Endothelial cell of hepatic sinusoid (primary cell): ENCODE measurements at regions not wholly inside any gene's neighbourhood (a gene's known extent, or its start where the extent isn't known, plus 50 kb on each side); places are given as distances from the start of the nearest gene placed in this dataset.

Experiments used
- in situ Hi-C: cut with HindIII; loops from 2 replicates; pipeline ENCODE4 v1.10.0; 2017; ENCODE audit warnings: low sequenced_read_pairs

DNA sequence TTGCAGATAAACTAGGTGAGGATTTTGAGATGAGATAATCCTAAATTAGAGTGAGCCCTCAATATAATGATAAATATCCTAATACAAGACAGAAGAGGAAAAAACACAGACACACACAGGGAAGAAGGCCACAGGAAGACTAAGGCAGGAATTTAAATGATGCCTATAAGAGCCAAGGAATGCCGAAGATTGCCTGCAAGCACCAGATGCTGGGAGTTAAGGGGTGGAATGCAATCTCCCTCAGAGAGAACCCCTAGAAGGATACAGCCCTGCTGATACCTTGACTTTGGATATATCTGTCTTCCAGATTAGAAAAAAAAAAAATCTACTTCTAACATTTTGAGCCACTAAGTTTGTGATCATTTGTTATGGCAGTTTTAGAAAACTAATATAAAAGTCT is 299.7 kb upstream of the PRMT6 start:
- in situ Hi-C loops = no loop called here

DNA sequence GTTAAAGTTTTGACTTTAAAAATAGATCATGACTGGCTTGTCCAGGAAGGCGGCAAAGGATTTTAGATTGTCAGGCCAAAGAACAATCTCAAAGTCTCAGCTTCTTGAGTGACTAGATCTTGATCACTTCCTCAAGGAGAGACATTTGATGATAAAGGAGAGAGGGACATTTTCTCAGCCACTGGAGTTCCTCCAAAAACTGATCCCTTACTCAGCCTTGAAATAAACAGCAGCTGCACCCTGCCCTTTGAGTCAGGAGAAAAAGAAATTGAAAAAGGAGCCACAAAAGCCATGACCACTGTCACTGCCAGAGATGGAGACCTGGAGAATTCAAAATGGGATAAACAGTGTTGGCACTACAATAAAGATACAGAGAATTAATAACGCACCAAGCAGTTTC is 288.4 kb upstream of the PRMT6 start:
- in situ Hi-C loops = no loop called here

GRCh38 chr1:106768501-106768900 is 288.0 kb upstream of the PRMT6 start:
- in situ Hi-C loops = no loop called here

GRCh38 chr1:106773206-106773605 is 283.3 kb upstream of the PRMT6 start:
- in situ Hi-C loops = no loop called here

- in situ Hi-C loops = no loop called here
Measured at GRCh38 chr1:106780066-106780465, 276.4 kb upstream of the PRMT6 start.

DNA sequence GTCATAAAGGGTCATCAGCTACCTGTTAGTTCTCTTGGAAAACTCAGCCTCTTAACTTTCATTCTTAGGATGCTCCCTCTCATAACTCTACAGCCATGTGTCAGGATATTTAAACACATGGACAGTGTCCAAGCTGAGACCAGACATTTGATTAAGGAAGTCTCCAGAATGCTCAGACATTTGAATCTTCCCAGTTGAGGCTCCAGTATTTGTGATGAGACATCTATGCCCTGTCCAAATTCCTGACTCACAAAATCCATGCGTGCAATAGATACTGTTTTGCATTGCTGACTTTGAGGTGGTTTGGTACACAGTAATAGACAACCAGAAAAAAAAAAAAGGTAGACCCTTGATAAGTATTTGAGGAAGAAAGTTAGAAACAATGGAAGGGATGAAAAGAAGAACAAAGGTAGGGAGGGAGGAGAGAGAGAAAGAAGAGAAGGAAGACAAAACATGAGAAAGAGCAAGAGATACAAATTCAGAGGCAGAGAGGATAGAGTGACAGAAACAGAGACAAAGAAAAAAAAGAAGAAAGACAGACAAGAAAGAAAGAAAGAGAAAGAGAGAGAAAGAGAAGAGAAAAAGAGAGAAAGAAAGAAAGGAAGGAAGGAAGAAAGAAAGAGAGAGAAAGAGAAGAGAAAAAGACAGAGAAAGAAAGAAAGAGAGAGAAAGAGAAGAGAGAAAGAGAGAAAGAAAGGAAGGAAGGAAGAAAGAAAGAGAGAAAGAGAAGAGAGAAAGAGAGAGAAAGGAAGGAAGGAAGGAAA is 275.5 kb upstream of the PRMT6 start:
- in situ Hi-C loops = no loop called here

GRCh38 chr1:106785176-106785575 is 271.3 kb upstream of the PRMT6 start:
- in situ Hi-C loops = no loop called here

GRCh38 chr1:106787520-106787919 is 269.0 kb upstream of the PRMT6 start:
- in situ Hi-C loops = no loop called here

- in situ Hi-C loops = no loop called here
Measured at GRCh38 chr1:106789686-106790085, 266.8 kb upstream of the PRMT6 start.

GRCh38 chr1:106791041-106791440 is 265.4 kb upstream of the PRMT6 start:
- in situ Hi-C loops = no loop called here

- in situ Hi-C loops = no loop called here
Measured at GRCh38 chr1:106793651-106794050, 262.8 kb upstream of the PRMT6 start.

- in situ Hi-C loops = no loop called here
Measured at GRCh38 chr1:106798991-106799390, 257.5 kb upstream of the PRMT6 start.

DNA sequence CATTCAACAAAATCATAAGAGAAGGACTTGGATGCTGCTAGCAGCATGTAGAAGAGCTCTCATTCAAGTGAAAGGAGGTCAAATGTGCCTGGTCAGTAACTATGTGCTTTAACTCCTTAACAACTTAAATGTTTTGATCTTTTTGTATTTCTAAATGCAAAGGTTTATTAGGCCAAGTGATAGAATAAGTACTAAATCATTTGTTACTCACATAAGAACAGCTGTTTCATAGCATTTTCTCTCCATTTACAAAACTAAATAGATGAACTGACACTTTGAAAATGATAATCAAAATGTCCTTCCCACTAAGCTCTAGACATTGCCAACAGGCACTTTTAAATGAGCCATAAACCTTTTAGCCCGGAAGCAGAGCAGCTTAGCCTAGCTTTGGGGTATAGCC is 254.3 kb upstream of the PRMT6 start:
- in situ Hi-C loops = no loop called here

DNA sequence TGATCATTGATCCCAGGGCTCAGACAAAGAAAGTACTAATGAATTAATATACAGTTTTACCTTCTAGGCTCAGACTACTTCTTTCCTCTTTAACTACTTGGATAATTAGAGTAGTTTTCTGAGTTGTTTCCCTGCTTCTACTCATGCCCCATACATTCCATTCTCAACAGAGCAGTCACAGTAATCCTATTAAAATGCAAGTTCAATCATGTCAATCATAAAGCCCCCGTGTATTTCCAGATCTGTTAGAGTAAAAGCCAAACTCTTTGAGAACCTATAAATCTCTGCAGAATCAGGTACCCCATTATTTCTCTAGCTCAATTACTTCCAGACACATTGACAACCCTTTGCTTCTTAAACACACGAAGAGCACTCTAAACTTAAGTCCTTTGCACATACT is 242.1 kb upstream of the PRMT6 start:
- in situ Hi-C loops = no loop called here

DNA sequence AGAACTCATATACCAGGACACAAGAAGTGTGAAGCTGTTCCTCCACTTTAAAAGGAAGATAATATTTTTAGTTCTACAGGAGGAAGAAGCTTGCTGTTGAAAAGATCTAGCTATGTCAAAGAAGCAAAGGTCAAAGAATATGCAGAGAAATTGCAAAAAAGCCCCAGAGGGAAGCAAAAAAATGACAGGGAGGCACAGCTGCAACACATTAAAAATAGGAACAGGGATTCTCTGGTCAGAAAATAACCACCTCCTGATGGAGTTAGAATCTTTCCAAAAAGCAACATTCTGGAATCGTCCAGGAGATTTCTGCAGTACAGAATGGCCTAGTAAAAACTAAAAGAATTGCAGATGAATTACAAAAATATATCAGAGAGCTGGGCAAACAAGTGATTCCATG is 238.9 kb upstream of the PRMT6 start:
- in situ Hi-C loops = no loop called here

GRCh38 chr1:106831511-106831910 is 225.0 kb upstream of the PRMT6 start:
- in situ Hi-C loops = no loop called here

GRCh38 chr1:106836708-106837107 is 219.8 kb upstream of the PRMT6 start:
- in situ Hi-C loops = no loop called here

DNA sequence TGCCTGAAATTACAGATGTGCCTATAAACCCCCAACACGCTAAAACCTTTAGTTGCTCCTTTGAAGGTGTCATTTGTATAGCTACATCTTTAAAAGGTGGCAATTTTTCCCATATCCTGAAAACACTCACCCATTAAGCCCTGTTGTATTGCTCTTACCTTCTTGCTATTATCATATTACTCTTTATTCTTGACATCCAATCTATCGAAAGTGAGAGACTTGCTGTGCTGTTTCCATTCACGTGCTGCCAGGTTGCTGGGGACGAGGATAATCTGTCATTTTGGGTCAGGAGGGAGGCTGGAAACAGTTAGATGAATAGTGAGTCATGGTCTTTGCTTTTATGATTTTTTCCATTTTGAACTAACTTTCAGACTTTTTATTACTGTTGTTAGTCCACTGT is 213.0 kb upstream of the PRMT6 start:
- in situ Hi-C loops = no loop called here

DNA sequence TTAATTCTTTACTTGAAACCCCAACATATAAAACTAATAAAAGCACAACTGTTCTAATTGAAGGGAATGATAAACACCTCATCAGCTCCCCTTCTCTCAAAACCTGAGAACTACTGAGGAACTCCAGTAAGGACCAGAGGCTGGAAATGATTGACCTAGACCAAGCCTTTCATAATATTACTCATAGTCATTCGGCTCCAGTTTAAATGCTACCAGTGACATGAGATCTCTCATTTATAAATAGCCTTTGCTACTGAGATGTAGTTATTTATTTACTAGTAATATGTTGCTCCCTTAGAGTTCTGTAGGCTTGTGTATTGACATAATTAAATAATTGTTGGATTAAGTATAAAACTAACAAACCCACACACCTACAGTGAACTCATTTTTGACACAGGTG is 209.8 kb upstream of the PRMT6 start:
- in situ Hi-C loops = no loop called here

DNA sequence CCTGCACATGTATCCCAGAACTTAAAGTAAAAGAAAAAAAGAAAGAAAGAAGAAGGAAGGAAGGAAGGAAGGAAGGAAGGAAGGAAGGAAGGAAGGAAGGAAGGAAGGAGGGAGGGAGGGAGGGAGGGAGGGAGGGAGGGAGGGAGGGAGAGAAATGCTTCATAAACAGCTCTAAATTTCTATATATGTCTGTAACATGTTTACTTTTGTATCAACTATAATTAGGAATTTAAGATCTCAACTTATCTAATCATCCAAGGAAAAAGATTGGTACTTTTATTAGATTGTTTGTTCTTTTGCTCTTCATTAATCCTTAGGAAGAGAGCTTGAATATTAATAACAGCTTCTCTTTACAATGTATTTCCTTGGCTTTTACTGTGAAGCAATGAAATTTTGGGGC is 195.4 kb upstream of the PRMT6 start:
- in situ Hi-C loops = no loop called here

DNA sequence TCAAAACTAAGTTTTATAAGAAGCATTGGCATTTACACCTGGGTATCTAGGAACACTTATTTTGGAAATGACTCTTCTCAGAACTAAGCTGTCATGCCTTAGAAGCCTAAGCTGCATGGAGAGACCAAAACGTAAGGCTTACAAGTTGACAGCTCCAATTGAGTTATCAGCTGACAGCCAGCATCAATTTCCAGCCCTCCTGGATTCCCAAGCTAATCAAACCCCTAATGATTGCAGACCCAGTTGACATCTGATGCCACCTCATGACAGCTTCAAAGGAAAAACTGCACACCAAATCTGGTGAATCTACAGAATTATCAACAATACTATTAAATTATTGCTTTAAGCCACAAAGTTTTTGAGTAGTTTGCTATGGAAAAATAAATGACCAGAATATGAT is 187.6 kb upstream of the PRMT6 start:
- in situ Hi-C loops = no loop called here

DNA sequence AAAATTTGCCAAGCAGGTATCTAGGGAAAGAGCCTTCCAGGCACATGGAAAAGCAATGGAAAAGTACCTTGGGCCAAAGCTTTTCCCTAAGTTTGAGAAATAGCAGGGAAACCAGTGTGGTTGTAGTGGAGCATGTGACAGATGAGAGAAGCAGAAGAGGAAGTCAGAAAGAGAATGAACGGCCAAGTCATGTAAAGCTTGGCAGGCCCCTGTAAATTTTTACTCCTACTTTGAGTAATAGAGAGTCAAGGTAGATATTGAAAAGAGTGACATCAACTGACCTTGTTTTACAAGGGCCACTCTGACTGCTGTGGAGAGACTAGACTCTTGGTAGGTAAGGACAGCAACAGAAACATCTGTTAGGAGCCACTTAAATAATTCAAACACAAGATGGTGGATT is 180.9 kb upstream of the PRMT6 start:
- in situ Hi-C loops = no loop called here

GRCh38 chr1:106876384-106876783 is 180.1 kb upstream of the PRMT6 start:
- in situ Hi-C loops = no loop called here
